ENCODE measurements at regions not wholly inside any gene's neighbourhood (a gene's known extent, or its start where the extent isn't known, plus 50 kb on each side); places are given as distances from the start of the nearest gene placed in this dataset.

DNA sequence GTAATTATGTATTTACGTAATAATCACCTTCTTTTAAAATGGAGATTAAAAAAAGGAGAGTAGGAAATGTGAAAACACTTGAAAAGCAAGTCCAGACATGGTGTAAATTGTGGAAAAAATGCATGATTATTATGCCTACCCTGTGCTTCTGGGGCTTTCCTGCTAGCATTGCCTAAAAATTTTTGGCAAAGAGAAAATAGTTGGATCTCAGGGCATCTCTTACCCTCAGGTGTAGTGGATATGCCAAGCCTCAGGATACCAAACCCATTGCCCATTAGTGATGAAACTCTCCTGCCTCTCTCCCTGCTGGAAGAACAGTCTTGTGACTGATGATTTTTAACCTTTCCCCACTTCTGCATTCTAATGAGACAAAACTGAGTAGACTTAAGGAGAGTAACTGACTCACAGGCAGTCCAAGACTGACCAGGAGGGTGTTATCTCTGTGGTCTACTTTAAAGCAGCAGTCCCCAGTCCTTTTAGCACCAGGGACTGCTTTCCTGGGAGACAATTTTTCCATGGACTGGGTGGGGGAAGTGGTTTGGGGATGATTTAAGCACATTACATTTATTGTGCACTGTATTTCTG lies 174.6 kb downstream of the ZNF330 start:
- H4K20me1 ChIP-seq (ENCODE audit: insufficient read depth), result no peaks in the 10 kb centered on the region
- TF ChIP-seq, protein P1, sequence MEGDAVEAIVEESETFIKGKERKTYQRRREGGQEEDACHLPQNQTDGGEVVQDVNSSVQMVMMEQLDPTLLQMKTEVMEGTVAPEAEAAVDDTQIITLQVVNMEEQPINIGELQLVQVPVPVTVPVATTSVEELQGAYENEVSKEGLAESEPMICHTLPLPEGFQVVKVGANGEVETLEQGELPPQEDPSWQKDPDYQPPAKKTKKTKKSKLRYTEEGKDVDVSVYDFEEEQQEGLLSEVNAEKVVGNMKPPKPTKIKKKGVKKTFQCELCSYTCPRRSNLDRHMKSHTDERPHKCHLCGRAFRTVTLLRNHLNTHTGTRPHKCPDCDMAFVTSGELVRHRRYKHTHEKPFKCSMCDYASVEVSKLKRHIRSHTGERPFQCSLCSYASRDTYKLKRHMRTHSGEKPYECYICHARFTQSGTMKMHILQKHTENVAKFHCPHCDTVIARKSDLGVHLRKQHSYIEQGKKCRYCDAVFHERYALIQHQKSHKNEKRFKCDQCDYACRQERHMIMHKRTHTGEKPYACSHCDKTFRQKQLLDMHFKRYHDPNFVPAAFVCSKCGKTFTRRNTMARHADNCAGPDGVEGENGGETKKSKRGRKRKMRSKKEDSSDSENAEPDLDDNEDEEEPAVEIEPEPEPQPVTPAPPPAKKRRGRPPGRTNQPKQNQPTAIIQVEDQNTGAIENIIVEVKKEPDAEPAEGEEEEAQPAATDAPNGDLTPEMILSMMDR (conservative IDR thresholded peaks at IDR 0.05), result no peak
- TF ChIP-seq EZH2 (IDR thresholded peaks at IDR 0.05; ENCODE audit: low read depth), result no peak
- DNase-seq, result no peak
- no peaks in the 10 kb centered on the region for H3K36me3 ChIP-seq (ENCODE audit: low read depth)
- H3K9me2 ChIP-seq (ENCODE audit: insufficient read depth), result no peaks in the 10 kb centered on the region
- H2AFZ ChIP-seq, result no peak overlapping the region
- H3K4me1 ChIP-seq (replicated peaks; ENCODE audit: insufficient read depth), result peaks cover 13% of the 10 kb centered on the region
- no peaks in the 10 kb centered on the region for H3K27me3 ChIP-seq (ENCODE audit: insufficient read depth, low read depth)
- H3F3A ChIP-seq (ENCODE audit: insufficient read depth, low read depth), result peaks cover 6% of the 10 kb centered on the region; the same call in 1 of the 2 replicates
- no peak overlapping the region for H3K4me3 ChIP-seq
- no peaks in the 10 kb centered on the region for H3K9me3 ChIP-seq (ENCODE audit: insufficient read depth, low read depth)
- no peak overlapping the region for H3K27ac ChIP-seq
- ChIA-PET POLR2A (ENCODE audit: unreplicated experiment) (no interaction called here), CTCF (no interaction called here)
- H3K79me2 ChIP-seq (ENCODE audit: low read depth), result no peaks in the 10 kb centered on the region
- no peak overlapping the region for H3K4me2 ChIP-seq
- intact Hi-C loops (cut with micrococcal nuclease; ENCODE audit: unreplicated experiment), result no loop called here
- BruUV-seq (replicated peaks), result no TSS peak

DNA sequence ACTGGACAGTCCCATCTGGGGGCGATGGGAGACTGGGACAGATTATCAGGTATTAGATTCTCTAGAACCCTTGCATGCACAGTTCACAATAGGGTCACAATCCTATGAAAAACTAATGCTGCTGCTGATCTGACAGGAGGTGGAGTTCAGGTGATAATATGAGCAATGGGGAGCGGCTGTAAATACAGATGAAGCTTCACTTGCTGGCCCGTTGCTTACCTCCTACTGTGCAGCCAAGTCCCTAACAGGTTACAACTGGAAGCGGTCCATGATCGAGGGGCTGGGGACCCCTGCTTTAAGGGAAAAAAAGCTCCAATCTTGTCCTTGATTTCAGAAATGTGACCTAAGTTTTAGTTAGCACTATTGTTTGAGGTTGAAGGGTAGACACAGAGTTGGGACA lies 175.2 kb downstream of the ZNF330 start:
- BruUV-seq (replicated peaks), result no TSS peak

DNA sequence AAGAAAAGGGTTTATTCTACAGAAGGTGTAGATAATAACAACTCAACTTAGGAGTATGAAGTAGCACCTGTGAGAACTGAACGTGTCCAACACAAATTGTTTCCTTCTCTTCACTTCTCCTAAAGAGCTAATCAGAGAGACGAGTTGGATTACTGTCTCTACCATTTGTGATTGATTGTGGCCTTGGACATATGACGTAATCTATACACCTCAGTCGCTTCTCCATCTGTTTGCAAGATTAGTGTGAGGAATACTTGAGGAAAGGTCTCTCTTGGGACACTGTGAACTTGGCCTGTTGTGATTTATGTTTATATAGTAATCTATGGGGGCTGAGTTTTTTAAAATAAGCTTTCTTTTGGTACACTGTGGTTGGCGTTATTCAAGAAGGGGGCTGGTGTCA lies 182.0 kb downstream of the ZNF330 start:
- no peaks in the 10 kb centered on the region for H3K9me3 ChIP-seq (ENCODE audit: insufficient read depth, low read depth)
- H3K4me2 ChIP-seq, result no peak overlapping the region
- no peaks in the 10 kb centered on the region for H3F3A ChIP-seq (ENCODE audit: insufficient read depth, low read depth)
- H3K27me3 ChIP-seq (ENCODE audit: insufficient read depth, low read depth), result no peaks in the 10 kb centered on the region
- H3K36me3 ChIP-seq (ENCODE audit: low read depth), result no peaks in the 10 kb centered on the region
- H3K4me1 ChIP-seq (replicated peaks; ENCODE audit: insufficient read depth), result no peaks in the 10 kb centered on the region
- no peaks in the 10 kb centered on the region for H3K79me2 ChIP-seq (ENCODE audit: low read depth)
- DNase-seq, result no peak
- intact Hi-C loops (cut with micrococcal nuclease; ENCODE audit: unreplicated experiment), result no loop called here
- no peak overlapping the region for H3K4me3 ChIP-seq
- no peak overlapping the region for H3K27ac ChIP-seq
- TF ChIP-seq, protein P1 (conservative IDR thresholded peaks at IDR 0.05), result no peak
- no peak for TF ChIP-seq EZH2 (IDR thresholded peaks at IDR 0.05; ENCODE audit: low read depth)
- no peaks in the 10 kb centered on the region for H4K20me1 ChIP-seq (ENCODE audit: insufficient read depth)
- H3K9me2 ChIP-seq (ENCODE audit: insufficient read depth), result no peaks in the 10 kb centered on the region
- H2AFZ ChIP-seq, result no peak overlapping the region
- BruUV-seq (replicated peaks), result no TSS peak
- ChIA-PET CTCF (no interaction called here), POLR2A (ENCODE audit: unreplicated experiment) (no interaction called here)

More for the DNA sequence above, 175.2 kb downstream of the ZNF330 start:
- Histone ChIP-seq H3K9me2 (ENCODE audit: insufficient read depth) (no peaks in the 10 kb centered on the region), H3K4me2 (no peak overlapping the region), H3K27ac (no peak overlapping the region), H3K36me3 (ENCODE audit: low read depth) (no peaks in the 10 kb centered on the region), H3K4me3 (no peak overlapping the region), H3K9me3 (ENCODE audit: insufficient read depth, low read depth) (no peaks in the 10 kb centered on the region), H2AFZ (no peak overlapping the region), H3K4me1 (replicated peaks; ENCODE audit: insufficient read depth) (peaks cover 13% of the 10 kb centered on the region), H3K27me3 (ENCODE audit: insufficient read depth, low read depth) (no peaks in the 10 kb centered on the region), H3K79me2 (ENCODE audit: low read depth) (no peaks in the 10 kb centered on the region), H3F3A (ENCODE audit: insufficient read depth, low read depth) (peaks cover 6% of the 10 kb centered on the region; the same call in 1 of the 2 replicates), H4K20me1 (ENCODE audit: insufficient read depth) (no peaks in the 10 kb centered on the region)
- ChIA-PET POLR2A (ENCODE audit: unreplicated experiment) (no interaction called here), CTCF (no interaction called here)
- no peak for TF ChIP-seq EZH2 (IDR thresholded peaks at IDR 0.05; ENCODE audit: low read depth)
- TF ChIP-seq, protein P1 (conservative IDR thresholded peaks at IDR 0.05), result no peak
- intact Hi-C loops (cut with micrococcal nuclease; ENCODE audit: unreplicated experiment), result no loop called here
- no peak for DNase-seq
